ENCODE measurements at regions not wholly inside any gene's neighbourhood (a gene's known extent, or its start where the extent isn't known, plus 50 kb on each side); places are given as distances from the start of the nearest gene placed in this dataset.

- Histone ChIP-seq H3K4me3 (no peak overlapping the region), H3K4me1 (no peaks in the 10 kb centered on the region), H3K27ac (no peak overlapping the region), H3K36me3 (no peaks in the 10 kb centered on the region), H3K27me3 (no peaks in the 10 kb centered on the region), H3K9me3 (no peaks in the 10 kb centered on the region)
- 84 to 88% methylated on average over 1 of the region's 1 CpG for WGBS, 2 donors
- TF ChIP-seq EP300 (IDR thresholded peaks at IDR 0.05): no peak
- no peak for TF ChIP-seq CTCF (IDR thresholded peaks at IDR 0.05)
- no peak for TF ChIP-seq POLR2A (IDR thresholded peaks at IDR 0.05)
- DNase-seq (ENCODE audit: low spot score in 2 of 2): no peak
Measured at GRCh38 chr3:18870074-18870640, 278.2 kb upstream of the KCNH8 start.

- H3K36me3 ChIP-seq: no peaks in the 10 kb centered on the region
- no peak overlapping the region for H3K4me3 ChIP-seq
- H3K9me3 ChIP-seq: no peaks in the 10 kb centered on the region
- no peak for DNase-seq (ENCODE audit: low spot score in 2 of 2)
- H3K27me3 ChIP-seq: no peaks in the 10 kb centered on the region
- WGBS, 2 donors: 90 to 91% methylated on average over 4 of the region's 4 CpGs
- H3K4me1 ChIP-seq: no peaks in the 10 kb centered on the region
- TF ChIP-seq EP300 (IDR thresholded peaks at IDR 0.05) (no peak), POLR2A (IDR thresholded peaks at IDR 0.05) (no peak), CTCF (IDR thresholded peaks at IDR 0.05) (no peak)
- no peak overlapping the region for H3K27ac ChIP-seq
Measured at GRCh38 chr3:18868911-18869689, 279.2 kb upstream of the KCNH8 start.

- H3K27ac ChIP-seq: no peak overlapping the region
- H3K27me3 ChIP-seq: no peaks in the 10 kb centered on the region
- H3K9me3 ChIP-seq: no peaks in the 10 kb centered on the region
- H3K4me1 ChIP-seq: no peaks in the 10 kb centered on the region
- 79 to 81% methylated on average over 1 of the region's 1 CpG for WGBS, 2 donors
- no peaks in the 10 kb centered on the region for H3K36me3 ChIP-seq
- no peak for DNase-seq (ENCODE audit: low spot score in 2 of 2)
- no peak for TF ChIP-seq CTCF (IDR thresholded peaks at IDR 0.05)
- no peak for TF ChIP-seq POLR2A (IDR thresholded peaks at IDR 0.05)
- TF ChIP-seq EP300 (IDR thresholded peaks at IDR 0.05): no peak
- H3K4me3 ChIP-seq: no peak overlapping the region
Measured at GRCh38 chr3:18866899-18867298, 281.4 kb upstream of the KCNH8 start.

- DNase-seq (ENCODE audit: low spot score in 2 of 2): no peak
- 71 to 77% methylated on average over 3 of the region's 3 CpGs for WGBS, 2 donors
- Histone ChIP-seq H3K4me3 (no peak overlapping the region), H3K9me3 (no peaks in the 10 kb centered on the region), H3K4me1 (no peaks in the 10 kb centered on the region), H3K27ac (no peak overlapping the region), H3K27me3 (no peaks in the 10 kb centered on the region), H3K36me3 (no peaks in the 10 kb centered on the region)
- no peak for TF ChIP-seq CTCF (IDR thresholded peaks at IDR 0.05)
Measured at GRCh38 chr3:18864933-18865731, 283.2 kb upstream of the KCNH8 start.

- Histone ChIP-seq H3K4me3 (no peak overlapping the region), H3K9me3 (no peaks in the 10 kb centered on the region), H3K27me3 (no peaks in the 10 kb centered on the region), H3K36me3 (no peaks in the 10 kb centered on the region), H3K4me1 (no peaks in the 10 kb centered on the region), H3K27ac (no peak overlapping the region)
- no peak for DNase-seq (ENCODE audit: low spot score in 2 of 2)
- TF ChIP-seq CTCF (IDR thresholded peaks at IDR 0.05): no peak
- TF ChIP-seq EP300 (IDR thresholded peaks at IDR 0.05): no peak
- TF ChIP-seq POLR2A (IDR thresholded peaks at IDR 0.05): no peak
- 93 to 94% methylated on average over 2 of the region's 2 CpGs for WGBS, 2 donors
Measured at GRCh38 chr3:18862077-18862476, 286.2 kb upstream of the KCNH8 start.
